Peyer's patch (tissue), 4 donors: ENCODE measurements at regions not wholly inside any gene's neighbourhood (a gene's known extent, or its start where the extent isn't known, plus 50 kb on each side); places are given as distances from the start of the nearest gene placed in this dataset.

Source experiments
- DNase-seq, 3 donors: peaks; one replicate each; pipeline ENCODE4 v3.0.0-alpha.2; 2017 to 2019
- H3K27ac ChIP-seq, 4 donors: fragments of 200-600 bp; sonication (generic); one replicate each; pipeline ENCODE4 v1.5.1; 2016 to 2019
- H3K27me3 ChIP-seq, 2 donors: fragments of 200-600 bp; sonication (generic); one replicate each; pipeline ENCODE4 v1.5.1; 2019
- H3K36me3 ChIP-seq, 3 donors: fragments of 200-600 bp; sonication (generic); one replicate each; pipeline ENCODE4 v1.5.1; 2016 to 2019
- H3K4me1 ChIP-seq, 4 donors: fragments of 200-600 bp; sonication (generic); one replicate each; pipeline ENCODE4 v1.5.1; 2016 to 2019
- H3K4me3 ChIP-seq, 4 donors: fragments of 200-600 bp; sonication (generic); 1 replicate in 3 of 4; 2 replicates in 1 of 4; pipeline ENCODE4 v1.5.1; 2016 to 2019; ENCODE audit warnings: mild to moderate bottlenecking in 1 of 4
- H3K9me3 ChIP-seq, 4 donors: fragments of 200-600 bp; sonication (generic); one replicate each; pipeline ENCODE4 v1.5.1; 2016 to 2019; ENCODE audit warnings: mild to moderate bottlenecking in 1 of 4
- POLR2A ChIP-seq, 2 donors: fragments of 450-650 bp; IDR thresholded peaks; one replicate each; pipeline ENCODE4 v1.5.1; 2017; ENCODE audit warnings: antibody characterized with exemption in 2 of 2, mild to moderate bottlenecking in 2 of 2, moderate library complexity in 2 of 2
- TF ChIP-seq, protein P1 (sequence below), 6 experiments: fragments of 450-650 bp in 4 of 6; fragments of 200-600 bp in 2 of 6; sonication (generic) in 1 of 6; IDR thresholded peaks; one replicate each; pipeline ENCODE4 v1.5.1; 2017 to 2019; ENCODE audit warnings: antibody characterized with exemption in 6 of 6, mild to moderate bottlenecking in 3 of 6, moderate library complexity in 1 of 6

DNA sequence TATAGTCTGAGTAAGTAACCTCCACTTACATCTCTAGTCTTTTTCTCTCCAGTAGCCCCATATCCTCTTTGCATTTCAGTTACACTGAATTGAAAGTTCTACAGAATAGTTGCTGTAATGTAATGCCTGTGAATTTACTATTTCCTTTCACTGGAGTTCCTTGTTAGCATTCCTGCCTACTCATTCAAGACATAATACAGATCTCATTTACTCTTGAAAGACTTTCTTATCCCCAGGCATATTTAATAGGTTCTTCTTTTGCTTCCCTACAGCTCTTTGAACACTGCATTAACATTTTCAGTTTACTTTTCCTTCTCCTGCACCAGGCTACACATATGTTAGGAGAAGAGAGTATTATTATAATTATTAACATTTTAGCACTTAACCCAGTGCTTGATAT, 87.6 kb upstream of the OR13F1 start:
- Histone ChIP-seq H3K27me3 (no peaks in the 10 kb centered on the region), H3K4me3 (no peak overlapping the region), H3K27ac (no peak overlapping the region), H3K36me3 (no peaks in the 10 kb centered on the region), H3K9me3 (no peaks in the 10 kb centered on the region), H3K4me1 (no peaks in the 10 kb centered on the region)
- TF ChIP-seq, protein P1, sequence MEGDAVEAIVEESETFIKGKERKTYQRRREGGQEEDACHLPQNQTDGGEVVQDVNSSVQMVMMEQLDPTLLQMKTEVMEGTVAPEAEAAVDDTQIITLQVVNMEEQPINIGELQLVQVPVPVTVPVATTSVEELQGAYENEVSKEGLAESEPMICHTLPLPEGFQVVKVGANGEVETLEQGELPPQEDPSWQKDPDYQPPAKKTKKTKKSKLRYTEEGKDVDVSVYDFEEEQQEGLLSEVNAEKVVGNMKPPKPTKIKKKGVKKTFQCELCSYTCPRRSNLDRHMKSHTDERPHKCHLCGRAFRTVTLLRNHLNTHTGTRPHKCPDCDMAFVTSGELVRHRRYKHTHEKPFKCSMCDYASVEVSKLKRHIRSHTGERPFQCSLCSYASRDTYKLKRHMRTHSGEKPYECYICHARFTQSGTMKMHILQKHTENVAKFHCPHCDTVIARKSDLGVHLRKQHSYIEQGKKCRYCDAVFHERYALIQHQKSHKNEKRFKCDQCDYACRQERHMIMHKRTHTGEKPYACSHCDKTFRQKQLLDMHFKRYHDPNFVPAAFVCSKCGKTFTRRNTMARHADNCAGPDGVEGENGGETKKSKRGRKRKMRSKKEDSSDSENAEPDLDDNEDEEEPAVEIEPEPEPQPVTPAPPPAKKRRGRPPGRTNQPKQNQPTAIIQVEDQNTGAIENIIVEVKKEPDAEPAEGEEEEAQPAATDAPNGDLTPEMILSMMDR (IDR thresholded peaks at IDR 0.05) = no peak
- TF ChIP-seq POLR2A (IDR thresholded peaks at IDR 0.05) = no peak
- no peak for DNase-seq

DNA sequence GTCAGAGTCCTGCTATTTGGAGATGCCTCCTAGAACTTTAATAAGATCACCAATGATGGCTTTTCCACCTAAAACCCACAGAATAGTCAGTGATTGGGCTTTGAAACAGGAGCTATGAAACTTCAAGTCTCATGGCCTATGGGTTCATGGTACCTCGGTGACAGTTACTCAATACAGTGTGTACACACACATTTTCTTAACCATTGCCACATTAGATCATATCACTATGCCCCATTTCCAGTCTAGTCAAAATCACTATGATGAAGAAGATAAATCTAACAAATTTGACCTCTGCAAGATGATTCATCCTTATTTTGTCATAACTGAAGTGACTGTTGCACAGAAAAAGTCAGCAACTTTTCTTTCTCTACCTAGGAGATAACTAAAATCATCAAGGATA, 86.8 kb upstream of the OR13F1 start:
- Histone ChIP-seq H3K27ac (no peak overlapping the region), H3K36me3 (no peaks in the 10 kb centered on the region), H3K9me3 (no peaks in the 10 kb centered on the region), H3K27me3 (no peaks in the 10 kb centered on the region), H3K4me3 (no peak overlapping the region), H3K4me1 (no peaks in the 10 kb centered on the region)
- DNase-seq = no peak
- TF ChIP-seq, protein P1 (IDR thresholded peaks at IDR 0.05) = no peak
- TF ChIP-seq POLR2A (IDR thresholded peaks at IDR 0.05) = no peak

DNA sequence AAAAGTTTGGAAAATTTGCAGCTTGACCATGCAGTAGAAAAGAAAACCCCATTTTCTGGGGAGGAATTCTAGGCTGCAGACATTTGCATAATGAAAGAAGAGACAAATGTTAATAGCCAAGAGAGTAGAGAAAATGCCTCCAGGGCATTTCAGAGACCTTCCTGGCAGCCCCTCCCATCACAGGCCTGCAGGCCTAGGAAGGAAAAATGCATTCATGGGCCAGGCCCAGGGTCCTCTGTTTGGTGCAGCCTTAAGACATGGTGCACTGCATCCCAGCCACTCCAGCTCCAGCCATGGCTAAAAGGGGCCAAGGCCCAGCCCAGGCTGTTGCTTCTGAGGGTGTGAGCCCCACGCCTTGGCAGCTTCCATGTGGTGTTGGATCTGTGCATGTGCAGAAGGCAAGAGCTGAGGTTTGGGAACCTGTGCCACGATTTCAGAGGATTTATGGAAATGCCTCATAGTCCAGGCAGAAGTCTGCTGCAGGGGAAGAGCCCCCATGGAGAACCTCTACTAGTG, 75.0 kb upstream of the OR13F1 start:
- H3K4me3 ChIP-seq = no peak overlapping the region
- no peak overlapping the region for H3K27ac ChIP-seq
- TF ChIP-seq, protein P1 (IDR thresholded peaks at IDR 0.05) = no peak
- no peak for TF ChIP-seq POLR2A (IDR thresholded peaks at IDR 0.05)
- no peaks in the 10 kb centered on the region for H3K27me3 ChIP-seq
- peak in 1 of 3 donors; percentile 29 for DNase-seq
- H3K4me1 ChIP-seq = no peaks in the 10 kb centered on the region
- peaks cover 0 to 6% (median 0%) of the 10 kb centered on the region in 4 donors for H3K9me3 ChIP-seq
- no peaks in the 10 kb centered on the region for H3K36me3 ChIP-seq

DNA sequence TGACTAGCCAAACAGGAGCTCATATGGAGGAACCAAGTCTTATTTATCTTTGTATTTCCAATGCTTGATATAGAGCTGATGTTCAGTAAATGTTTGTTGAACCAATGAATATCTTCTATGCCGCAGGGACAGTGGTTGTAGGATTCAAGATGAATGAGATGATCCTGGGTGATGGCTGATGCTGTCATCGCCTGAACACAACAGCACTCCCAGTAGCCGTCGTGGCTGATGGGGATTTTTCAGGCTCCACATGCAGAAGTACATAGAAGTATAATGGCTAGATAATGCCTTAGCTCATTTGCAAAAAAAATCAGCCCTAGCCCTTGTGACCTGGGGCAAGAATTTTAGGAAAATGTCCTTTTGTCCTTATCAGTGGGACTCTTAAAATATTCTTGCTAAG, 69.0 kb upstream of the OR13F1 start:
- no peak overlapping the region for H3K4me3 ChIP-seq
- H3K27me3 ChIP-seq = no peaks in the 10 kb centered on the region
- H3K27ac ChIP-seq = no peak overlapping the region
- no peak for DNase-seq
- H3K9me3 ChIP-seq = no peaks in the 10 kb centered on the region
- TF ChIP-seq, protein P1 (IDR thresholded peaks at IDR 0.05) = no peak
- no peak for TF ChIP-seq POLR2A (IDR thresholded peaks at IDR 0.05)
- no peaks in the 10 kb centered on the region for H3K4me1 ChIP-seq
- H3K36me3 ChIP-seq = no peaks in the 10 kb centered on the region

DNA sequence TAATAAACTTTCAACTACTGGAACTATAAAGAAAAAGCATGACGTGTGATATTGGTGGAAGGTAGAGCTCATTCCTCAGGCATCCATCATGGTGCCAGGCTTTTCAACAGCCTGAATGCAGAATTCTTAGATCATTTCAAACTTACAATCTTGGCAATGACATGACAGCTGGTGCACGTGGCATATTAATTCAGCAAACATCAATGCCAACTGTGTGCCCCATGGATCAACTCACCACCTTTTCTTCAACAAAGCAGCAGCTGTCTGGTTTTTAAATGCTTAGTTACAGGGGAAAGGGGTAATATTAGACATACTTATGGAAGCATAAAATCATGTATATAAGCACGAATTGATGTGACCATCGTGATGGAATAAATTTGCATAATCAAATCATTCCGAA, 56.0 kb upstream of the OR13F1 start:
- no peaks in the 10 kb centered on the region for H3K36me3 ChIP-seq
- H3K27me3 ChIP-seq = no peaks in the 10 kb centered on the region
- H3K27ac ChIP-seq = no peak overlapping the region
- no peaks in the 10 kb centered on the region for H3K9me3 ChIP-seq
- TF ChIP-seq, protein P1 (IDR thresholded peaks at IDR 0.05) = no peak
- no peak for TF ChIP-seq POLR2A (IDR thresholded peaks at IDR 0.05)
- H3K4me3 ChIP-seq = no peak overlapping the region
- DNase-seq = no peak
- no peaks in the 10 kb centered on the region for H3K4me1 ChIP-seq
